ENCODE measurements at regions not wholly inside any gene's neighbourhood (a gene's known extent, or its start where the extent isn't known, plus 50 kb on each side); places are given as distances from the start of the nearest gene placed in this dataset.

- no peak for TF ChIP-seq POLR2A (IDR thresholded peaks at IDR 0.05)
- TF ChIP-seq CTCF (IDR thresholded peaks at IDR 0.05): no peak
These were observed 165.8 kb upstream of the LRIG3 start for GRCh38 chr12:59086126-59086525.
